Sigmoid colon (tissue), 4 donors: ENCODE measurements at regions not wholly inside any gene's neighbourhood (a gene's known extent, or its start where the extent isn't known, plus 50 kb on each side); places are given as distances from the start of the nearest gene placed in this dataset.

Source experiments
- CTCF ChIP-seq, 4 experiments: fragments of 450-650 bp in 3 of 4; fragments of 200-600 bp in 1 of 4; IDR thresholded peaks; one replicate each; pipeline ENCODE4 v1.5.1; 2016 to 2019; ENCODE audit warnings: antibody characterized with exemption in 4 of 4, mild to moderate bottlenecking in 3 of 4, moderate library complexity in 2 of 4
- POLR2A ChIP-seq, 2 donors: fragments of 450-650 bp; IDR thresholded peaks; one replicate each; pipeline ENCODE4 v1.6.1; 2016; ENCODE audit warnings: antibody characterized with exemption in 2 of 2, mild to moderate bottlenecking in 2 of 2, moderate library complexity in 2 of 2
- POLR2AphosphoS5 ChIP-seq, 4 donors: sonication (generic); formaldehyde crosslinking; IDR thresholded peaks; one replicate each; pipeline ENCODE4 v1.6.1; 2017; ENCODE audit warnings: antibody characterized with exemption in 4 of 4

DNA sequence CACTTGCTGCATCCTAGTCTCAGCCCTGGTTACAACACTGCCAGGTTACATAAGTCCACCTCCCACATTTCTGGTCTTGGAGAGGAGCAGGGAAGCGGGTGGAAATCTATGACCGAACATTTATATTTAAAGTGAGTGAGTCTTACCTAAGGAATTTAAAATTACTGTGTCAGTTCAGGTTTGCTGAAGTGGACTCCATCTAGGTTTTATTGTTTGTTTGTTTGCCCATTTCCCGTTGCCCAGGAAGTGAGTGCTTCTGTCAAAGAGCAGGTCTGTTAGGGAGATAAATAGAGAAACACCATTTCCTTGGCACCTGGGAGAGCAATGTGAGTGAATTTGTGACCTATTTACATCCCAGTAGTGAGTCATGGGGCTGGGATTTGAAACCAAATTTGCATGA lies 179.5 kb downstream of the KIF4B start:
- TF ChIP-seq CTCF (IDR thresholded peaks at IDR 0.05) (no peak), POLR2AphosphoS5 (IDR thresholded peaks at IDR 0.05) (no peak), POLR2A (IDR thresholded peaks at IDR 0.05) (no peak)
